Lung (tissue), 11 donors: ENCODE measurements at regions not wholly inside any gene's neighbourhood (a gene's known extent, or its start where the extent isn't known, plus 50 kb on each side); places are given as distances from the start of the nearest gene placed in this dataset.

ENCODE experiments used
- ATAC-seq: fragments of 200-7000 bp; cut with Tn5 transposase; one replicate; pipeline ENCODE4 v1.9.1; 2020; ENCODE audit warnings: moderate number of reproducible peaks; ENCODE audit not compliant: insufficient read depth, low FRiP score
- DNase-seq, 3 donors: peaks; one replicate each; pipeline ENCODE4 v3.0.0-alpha.2; 2013 to 2017
- H3K27ac ChIP-seq, 2 donors: one replicate each; pipeline ENCODE4 v1.5.1; 2013; ENCODE audit warnings: mild to moderate bottlenecking in 2 of 2, moderate library complexity in 2 of 2, control low read depth in 1 of 2, inconsistent platforms in 1 of 2, low read depth in 1 of 2, low read length in 1 of 2
- H3K27me3 ChIP-seq, 3 donors: one replicate each; pipeline ENCODE4 v1.5.1; 2013; ENCODE audit warnings: low read length in 2 of 3; ENCODE audit not compliant: control insufficient read depth in 3 of 3, insufficient read depth in 3 of 3
- H3K36me3 ChIP-seq, 4 donors: one replicate each; pipeline ENCODE4 v1.5.1; 2013; ENCODE audit warnings: low read length in 4 of 4, mild to moderate bottlenecking in 1 of 4, moderate library complexity in 1 of 4; ENCODE audit not compliant: control insufficient read depth in 4 of 4, insufficient read depth in 4 of 4
- H3K4me1 ChIP-seq, 5 donors: one replicate each; pipeline ENCODE4 v1.5.1; 2013; ENCODE audit warnings: low read length in 5 of 5, mild to moderate bottlenecking in 2 of 5, moderate library complexity in 1 of 5; ENCODE audit not compliant: control insufficient read depth in 5 of 5, insufficient read depth in 5 of 5
- H3K4me3 ChIP-seq: one replicate; pipeline ENCODE4 v1.5.1; 2013; ENCODE audit warnings: mild to moderate bottlenecking, control low read depth, moderate library complexity
- H3K9ac ChIP-seq, 2 donors: one replicate each; pipeline ENCODE4 v1.5.1; 2013; ENCODE audit warnings: low read length in 2 of 2, control low read depth in 1 of 2; ENCODE audit not compliant: insufficient read depth in 1 of 2
- H3K9me3 ChIP-seq, 4 donors: one replicate each; pipeline ENCODE4 v1.5.1; 2013; ENCODE audit warnings: low read length in 3 of 4, mild to moderate bottlenecking in 1 of 4, moderate library complexity in 1 of 4; ENCODE audit not compliant: control insufficient read depth in 4 of 4, insufficient read depth in 3 of 4
- WGBS, 2 donors: extraction: QIAGEN DNeasy Blood & Tissue Kit; methylation state at CpG; one replicate each; pipeline ENCODE4 v1.1.7; 2013; 5-methylcytosine and 5-hydroxymethylcytosine counted together
- TF ChIP-seq, protein P1 (sequence below): IDR thresholded peaks from 2 replicates; pipeline ENCODE4 v1.5.1; 2012; ENCODE audit warnings: mild to moderate bottlenecking; ENCODE audit errors: control extremely low read depth, extremely low read depth
- donor health status: control.
- donor health status: control.
- donor health status: Bipolar disorder and iron deficiency.
- donor health status: healthy.
- donor health status: DM: yes; HTN: yes; CAD: no.

DNA sequence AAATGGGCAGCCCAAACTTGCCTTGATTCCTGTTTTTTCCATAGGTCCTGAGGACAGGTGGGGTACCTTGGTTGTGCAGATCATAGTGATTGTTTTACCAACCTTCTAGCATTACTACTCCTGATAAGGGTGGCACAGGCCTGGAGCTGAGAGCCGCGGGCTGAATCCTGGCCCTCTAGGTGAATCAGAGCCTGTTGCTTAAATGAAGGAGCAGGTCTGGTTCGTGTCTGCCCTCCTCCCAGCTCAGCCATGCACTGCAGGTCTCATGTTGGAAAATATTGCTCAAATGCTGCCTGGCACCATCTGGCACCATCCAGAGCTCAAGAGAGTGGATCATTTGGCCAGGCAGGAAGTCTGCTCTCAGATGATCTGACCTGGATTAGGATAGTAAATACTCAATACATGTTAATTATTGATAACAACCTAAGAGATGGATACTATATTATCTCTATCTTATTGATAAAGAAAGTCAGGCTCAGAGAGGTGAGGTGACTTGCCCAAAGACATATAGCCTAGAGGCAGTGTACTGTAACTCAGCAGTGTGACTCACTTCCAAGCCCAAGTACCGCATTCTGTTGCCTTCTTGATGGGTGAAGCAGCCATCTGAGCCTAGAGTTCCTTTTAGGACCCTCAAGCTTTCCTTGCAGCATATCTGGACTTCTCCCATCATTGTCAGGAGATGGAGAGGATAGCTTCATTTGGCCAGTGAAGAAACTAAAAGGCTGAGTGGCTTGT, 104.3 kb upstream of the PITX1 start:
- Histone ChIP-seq H3K9me3 (no peaks in the 10 kb centered on the region), H3K9ac (no peak overlapping the region), H3K27ac (no peak overlapping the region), H3K4me1 (peaks cover 0 to 11% (median 0%) of the 10 kb centered on the region in 5 donors), H3K36me3 (no peaks in the 10 kb centered on the region), H3K27me3 (no peaks in the 10 kb centered on the region), H3K4me3 (no peak overlapping the region)
- WGBS, 2 donors, result 83 to 92% methylated on average over 4 of the region's 4 CpGs
- TF ChIP-seq, protein P1, sequence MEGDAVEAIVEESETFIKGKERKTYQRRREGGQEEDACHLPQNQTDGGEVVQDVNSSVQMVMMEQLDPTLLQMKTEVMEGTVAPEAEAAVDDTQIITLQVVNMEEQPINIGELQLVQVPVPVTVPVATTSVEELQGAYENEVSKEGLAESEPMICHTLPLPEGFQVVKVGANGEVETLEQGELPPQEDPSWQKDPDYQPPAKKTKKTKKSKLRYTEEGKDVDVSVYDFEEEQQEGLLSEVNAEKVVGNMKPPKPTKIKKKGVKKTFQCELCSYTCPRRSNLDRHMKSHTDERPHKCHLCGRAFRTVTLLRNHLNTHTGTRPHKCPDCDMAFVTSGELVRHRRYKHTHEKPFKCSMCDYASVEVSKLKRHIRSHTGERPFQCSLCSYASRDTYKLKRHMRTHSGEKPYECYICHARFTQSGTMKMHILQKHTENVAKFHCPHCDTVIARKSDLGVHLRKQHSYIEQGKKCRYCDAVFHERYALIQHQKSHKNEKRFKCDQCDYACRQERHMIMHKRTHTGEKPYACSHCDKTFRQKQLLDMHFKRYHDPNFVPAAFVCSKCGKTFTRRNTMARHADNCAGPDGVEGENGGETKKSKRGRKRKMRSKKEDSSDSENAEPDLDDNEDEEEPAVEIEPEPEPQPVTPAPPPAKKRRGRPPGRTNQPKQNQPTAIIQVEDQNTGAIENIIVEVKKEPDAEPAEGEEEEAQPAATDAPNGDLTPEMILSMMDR, result no peak
- no peak for DNase-seq
- ATAC-seq, result no peak

DNA sequence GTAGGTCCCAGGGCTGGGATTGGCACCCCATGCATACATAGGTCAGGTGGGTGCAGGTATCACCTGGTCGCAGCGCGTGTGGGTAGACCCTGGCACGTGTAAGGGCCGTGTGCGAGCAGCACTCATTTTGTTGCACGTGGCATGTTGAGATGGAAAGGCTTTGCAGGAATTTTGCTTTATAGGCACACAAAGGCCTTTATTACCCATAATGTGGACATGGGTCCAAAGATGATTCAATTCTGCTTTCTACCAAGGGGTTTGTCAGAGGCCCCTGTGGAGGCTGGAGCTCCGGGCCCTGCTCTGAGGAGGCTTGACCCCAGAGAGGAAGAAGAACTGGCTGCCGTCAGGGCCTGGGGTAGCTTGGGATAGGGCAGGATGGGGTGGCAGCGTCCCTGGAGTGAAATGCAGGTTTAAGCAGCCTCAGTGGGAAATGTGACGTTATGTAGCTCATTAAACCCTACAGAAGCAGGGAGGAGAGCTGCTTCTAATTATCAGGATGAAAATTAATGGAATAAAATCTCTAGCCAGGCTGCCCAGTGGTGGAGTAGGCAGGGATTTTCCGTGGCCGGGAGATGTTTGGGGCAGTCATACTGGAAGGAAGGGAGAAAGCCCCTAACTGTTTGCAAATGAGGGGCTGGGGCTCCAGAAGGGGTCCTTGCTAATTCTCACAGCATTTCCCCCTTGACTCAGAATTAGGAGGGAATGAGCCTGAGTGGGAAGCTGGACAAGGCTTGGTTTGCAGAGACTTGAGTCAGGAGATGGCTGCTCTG, 103.3 kb upstream of the PITX1 start:
- H3K27ac ChIP-seq, result no peak overlapping the region
- no peak overlapping the region for H3K4me3 ChIP-seq
- no peak overlapping the region for H3K9ac ChIP-seq
- H3K4me1 ChIP-seq, result peaks cover 0 to 11% (median 0%) of the 10 kb centered on the region in 5 donors
- no peaks in the 10 kb centered on the region for H3K36me3 ChIP-seq
- H3K9me3 ChIP-seq, result no peaks in the 10 kb centered on the region
- whole genome bisulfite sequencing, 2 donors, result 92% methylated on average over 13 of the region's 13 CpGs
- TF ChIP-seq, protein P1, result no peak
- H3K27me3 ChIP-seq, result no peaks in the 10 kb centered on the region
- ATAC-seq (no peak), DNase-seq (no peak)

DNA sequence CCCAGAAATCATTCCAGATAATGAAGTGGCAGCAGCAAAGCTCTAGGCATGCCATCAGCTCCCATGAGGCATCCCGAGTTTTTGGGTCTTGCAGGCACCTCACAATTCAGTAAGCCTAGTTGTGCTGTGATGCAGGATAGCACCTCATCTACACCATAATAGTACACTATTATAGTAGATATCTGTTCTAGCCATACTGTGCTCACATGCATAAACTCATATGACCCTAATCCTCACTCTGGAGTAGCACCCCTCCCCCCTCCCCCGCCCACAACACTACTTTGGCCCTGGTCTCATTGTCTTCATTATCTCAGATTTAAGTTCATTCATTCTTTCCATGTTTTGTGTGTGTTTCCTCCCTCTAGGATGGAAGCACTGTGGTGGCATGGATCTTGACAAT, 102.5 kb upstream of the PITX1 start:
- Histone ChIP-seq H3K9ac (no peak overlapping the region), H3K9me3 (no peaks in the 10 kb centered on the region), H3K4me1 (peaks cover 0 to 10% (median 0%) of the 10 kb centered on the region in 5 donors), H3K4me3 (no peak overlapping the region), H3K36me3 (no peaks in the 10 kb centered on the region), H3K27ac (no peak overlapping the region), H3K27me3 (no peaks in the 10 kb centered on the region)
- TF ChIP-seq, protein P1, result no peak
- DNase-seq (no peak), ATAC-seq (no peak)
- WGBS, 2 donors, result 90 to 95% methylated on average over 2 of the region's 2 CpGs
